Activated naive CD4-positive, alpha-beta T cell treated with anti-CD3 and anti-CD28 coated beads, Interleukin-2, amount 50 U/mL, for 72 hours (primary cell): ENCODE measurements at regions not wholly inside any gene's neighbourhood (a gene's known extent, or its start where the extent isn't known, plus 50 kb on each side); places are given as distances from the start of the nearest gene placed in this dataset.

Experiments used
- ATAC-seq, 2 donors: fragments of 150-1000 bp; cut with Tn5 transposase; 2 replicates each; pipeline ENCODE4 v1.10.0; 2021; ENCODE audit warnings: mild to moderate bottlenecking in 2 of 2, moderate library complexity in 2 of 2
- DNase-seq, 2 donors: peaks; one replicate each; pipeline ENCODE4 v3.0.0; 2021 to 2022; ENCODE audit warnings: low spot score in 2 of 2
- H3K27ac Mint-ChIP-seq, 2 donors: one replicate each; pipeline ENCODE4 v1.8.0; 2022; ENCODE audit warnings: mild to moderate bottlenecking in 2 of 2, mixed read lengths in 2 of 2
- H3K36me3 Mint-ChIP-seq, 2 donors: one replicate each; pipeline ENCODE4 v1.8.0; 2022; ENCODE audit warnings: mixed read lengths in 2 of 2
- H3K9me3 Mint-ChIP-seq, 2 donors: one replicate each; pipeline ENCODE4 v1.8.0; 2022; ENCODE audit warnings: mixed read lengths in 2 of 2

- no peaks in the 10 kb centered on the region for H3K36me3 Mint-ChIP-seq
- H3K27ac Mint-ChIP-seq: no peak overlapping the region
- ATAC-seq (no peak), DNase-seq (no peak)
- H3K9me3 Mint-ChIP-seq: no peaks in the 10 kb centered on the region
Observed at GRCh38 chr9:80125731-80126264, 554.0 kb downstream of the TLE4 start.

- peaks cover 0 to 16% of the 10 kb centered on the region in 2 donors for H3K36me3 Mint-ChIP-seq
Observed at GRCh38 chr9:80117031-80117430, 545.3 kb downstream of the TLE4 start.

GRCh38 chr9:80114241-80114640, 542.5 kb downstream of the TLE4 start:
- DNase-seq (no peak), ATAC-seq (no peak)
- H3K27ac Mint-ChIP-seq: no peak overlapping the region
- H3K9me3 Mint-ChIP-seq: peaks cover 12 to 21% of the 10 kb centered on the region in 2 donors
- H3K36me3 Mint-ChIP-seq: peaks cover 0 to 16% of the 10 kb centered on the region in 2 donors

More at GRCh38 chr9:80117031-80117430, 545.3 kb downstream of the TLE4 start:
- ATAC-seq: no peak
- H3K9me3 Mint-ChIP-seq: peaks cover 12 to 21% of the 10 kb centered on the region in 2 donors
- no peak overlapping the region for H3K27ac Mint-ChIP-seq
- no peak for DNase-seq

DNA sequence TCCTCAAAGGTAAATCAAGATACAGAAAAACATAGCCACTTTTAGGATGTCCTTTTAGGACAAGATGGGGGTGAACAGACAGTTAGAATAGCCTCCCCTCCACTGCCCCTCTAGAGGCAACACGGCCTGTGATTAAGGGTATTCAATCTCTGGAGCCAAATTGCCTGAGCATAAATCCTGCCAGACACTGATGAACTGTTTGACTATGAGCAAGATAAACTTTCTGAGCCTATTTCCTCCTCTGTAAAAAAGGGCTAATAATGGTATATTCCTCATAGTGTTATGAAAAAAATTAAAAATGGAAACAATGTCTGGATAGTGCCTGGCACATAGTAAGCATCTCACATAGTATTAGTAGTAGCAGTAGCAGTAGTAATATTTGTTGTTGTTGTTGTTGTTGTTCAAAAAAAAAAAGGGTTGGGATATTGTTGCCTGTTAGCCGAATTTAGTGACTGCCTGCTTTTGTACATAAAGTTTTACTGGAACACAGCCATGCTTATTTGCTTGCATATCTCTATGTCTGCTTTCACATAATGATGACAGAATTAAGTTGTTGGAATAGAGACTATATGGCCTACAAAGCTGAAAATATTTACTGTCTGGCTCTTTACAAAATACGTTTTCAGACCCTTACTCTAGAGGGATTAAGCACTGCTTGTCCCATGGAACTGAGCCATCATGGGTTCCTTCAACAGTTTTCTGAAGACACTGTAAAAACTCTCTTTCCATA, 536.3 kb downstream of the TLE4 start:
- no peaks in the 10 kb centered on the region for H3K36me3 Mint-ChIP-seq
- ATAC-seq (no peak), DNase-seq (no peak)
- H3K9me3 Mint-ChIP-seq: no peaks in the 10 kb centered on the region
- H3K27ac Mint-ChIP-seq: no peak overlapping the region

DNA sequence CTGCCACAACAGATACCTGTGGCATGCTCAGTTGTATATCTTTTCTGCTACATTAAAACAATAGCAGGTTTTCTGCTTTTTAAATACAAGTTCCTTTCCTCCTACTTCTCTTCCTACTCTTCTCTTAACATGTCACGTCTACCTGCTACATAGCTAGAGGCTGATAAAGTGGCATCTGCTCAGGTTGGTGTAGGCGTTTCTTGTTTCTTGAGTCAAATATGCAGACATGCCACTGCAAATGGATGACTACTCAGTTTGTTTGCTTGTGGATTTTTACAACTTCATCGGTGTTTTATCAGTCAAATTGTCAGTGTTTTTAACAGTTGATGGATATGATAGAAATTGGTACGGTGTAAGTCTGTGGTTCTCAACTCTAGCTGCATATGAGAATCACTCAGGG, 525.7 kb downstream of the TLE4 start:
- ATAC-seq (no peak), DNase-seq (no peak)
- Mint-ChIP-seq H3K27ac (no peak overlapping the region), H3K36me3 (peaks cover 7 to 10% of the 10 kb centered on the region in 2 donors), H3K9me3 (peaks cover 0 to 10% of the 10 kb centered on the region in 2 donors)

DNA sequence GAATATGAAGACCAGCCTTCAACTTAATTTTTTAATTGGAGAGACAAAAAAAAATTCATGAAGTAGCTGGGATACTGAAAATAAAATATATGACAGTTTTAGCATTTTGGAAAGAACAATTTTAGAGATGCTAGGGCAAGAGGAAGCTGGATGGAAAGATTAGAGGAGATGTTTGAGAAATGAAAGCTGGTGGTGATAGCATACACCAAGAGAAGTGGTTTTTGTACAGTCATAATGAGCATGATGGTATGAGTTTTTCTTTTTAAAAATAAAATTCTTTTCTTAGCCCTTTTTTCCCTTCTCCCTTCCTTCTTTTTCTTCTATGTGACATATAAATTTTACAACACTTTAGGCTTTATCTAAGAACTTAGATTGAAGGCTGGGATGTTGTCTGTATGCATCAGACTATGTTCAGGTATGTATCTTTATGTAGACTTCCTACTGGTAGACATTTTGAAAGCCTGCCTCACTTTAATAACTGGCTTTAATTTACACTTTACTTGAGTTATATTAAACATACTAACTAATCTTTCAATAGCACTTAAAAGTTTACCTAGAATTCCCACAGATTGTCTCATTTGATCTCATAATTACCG, 522.5 kb downstream of the TLE4 start:
- Mint-ChIP-seq H3K9me3 (peaks cover 0 to 14% of the 10 kb centered on the region in 2 donors), H3K27ac (no peak overlapping the region), H3K36me3 (peaks cover 7 to 15% of the 10 kb centered on the region in 2 donors)
- peak; percentile 47 to 94 for ATAC-seq
- DNase-seq: no peak

- peaks cover 0 to 14% of the 10 kb centered on the region in 2 donors for H3K9me3 Mint-ChIP-seq
- DNase-seq (no peak), ATAC-seq (peak in 1 of 2 donors; percentile 34)
- no peak overlapping the region for H3K27ac Mint-ChIP-seq
- peaks cover 7 to 15% of the 10 kb centered on the region in 2 donors for H3K36me3 Mint-ChIP-seq
Observed at GRCh38 chr9:80093695-80094094, 521.9 kb downstream of the TLE4 start.

GRCh38 chr9:80091526-80091925, 519.8 kb downstream of the TLE4 start:
- H3K9me3 Mint-ChIP-seq: peaks cover 0 to 14% of the 10 kb centered on the region in 2 donors
- peaks cover 7 to 15% of the 10 kb centered on the region in 2 donors for H3K36me3 Mint-ChIP-seq
- ATAC-seq: no peak

DNA sequence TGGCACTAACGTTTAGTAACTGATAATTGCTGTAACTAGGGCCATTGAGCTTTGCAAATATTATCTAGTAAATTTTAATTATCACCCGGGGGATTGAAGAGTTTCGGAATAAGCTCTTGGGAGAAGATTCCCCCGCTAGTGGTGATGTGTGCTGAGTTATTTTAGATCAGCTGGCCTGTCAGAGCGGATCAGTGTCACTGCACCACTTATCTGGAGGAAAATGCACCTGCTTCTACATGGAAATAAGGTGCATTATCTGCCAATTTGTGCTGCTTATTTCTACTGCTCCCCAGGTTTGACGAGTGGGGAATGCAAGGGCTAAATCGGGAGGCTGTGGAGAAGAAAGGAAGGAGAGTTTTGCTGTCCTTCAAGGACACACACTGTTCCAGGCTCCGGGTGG, 518.6 kb downstream of the TLE4 start:
- DNase-seq (no peak), ATAC-seq (no peak)
- Mint-ChIP-seq H3K36me3 (peaks cover 4 to 11% of the 10 kb centered on the region in 2 donors), H3K9me3 (peaks cover 0 to 12% of the 10 kb centered on the region in 2 donors), H3K27ac (no peak overlapping the region)

More at GRCh38 chr9:80091526-80091925, 519.8 kb downstream of the TLE4 start:
- DNase-seq: no peak
- no peak overlapping the region for H3K27ac Mint-ChIP-seq

DNA sequence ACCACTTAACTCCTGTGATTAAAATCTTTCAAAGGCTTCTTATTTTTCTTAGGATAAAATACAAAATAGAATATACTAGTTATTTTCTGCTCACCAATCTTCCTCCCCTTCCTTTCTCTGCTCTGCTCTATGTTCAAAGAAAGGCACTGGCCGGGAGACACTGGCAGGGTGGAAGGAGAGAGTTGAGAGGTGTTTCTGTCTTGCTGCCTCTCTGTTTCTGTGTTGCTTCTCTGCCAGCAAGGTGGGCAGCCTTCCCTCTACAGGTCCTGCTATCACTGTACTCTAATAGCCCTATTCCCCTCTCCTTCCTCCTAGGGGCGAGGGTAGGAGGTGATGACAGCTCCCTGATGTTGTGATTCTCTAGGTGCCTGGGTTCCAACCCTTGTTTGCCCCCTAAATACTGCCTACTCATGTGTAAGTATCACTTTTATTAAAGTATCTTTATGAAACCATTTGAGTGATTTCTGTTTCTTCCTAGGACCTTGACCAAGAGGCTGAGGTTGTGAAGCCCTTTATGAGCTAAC, 515.1 kb downstream of the TLE4 start:
- Mint-ChIP-seq H3K27ac (peak overlapping the region; percentile 25 to 95), H3K36me3 (no peaks in the 10 kb centered on the region), H3K9me3 (no peaks in the 10 kb centered on the region)
- ATAC-seq: peak; percentile 37 to 67
- DNase-seq: peak in 1 of 2 donors; percentile 8

DNA sequence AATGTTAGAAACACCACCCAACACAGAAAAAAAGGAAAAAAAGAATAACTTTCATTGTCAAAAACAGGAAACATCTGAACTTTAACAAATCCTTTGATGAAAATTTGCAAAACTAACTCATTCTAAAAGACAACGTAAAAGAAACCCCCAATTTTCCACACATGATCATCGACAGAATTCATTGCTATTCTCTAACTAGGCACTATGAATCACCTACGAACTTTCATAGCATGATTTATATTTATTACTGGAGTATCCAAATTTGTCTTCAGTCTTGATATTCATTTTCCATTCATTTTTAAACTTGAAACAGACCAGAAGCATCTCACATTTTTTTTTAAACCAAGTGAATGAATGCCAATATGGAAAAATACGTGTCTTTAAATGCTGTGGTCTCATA, 514.6 kb downstream of the TLE4 start:
- Mint-ChIP-seq H3K36me3 (no peaks in the 10 kb centered on the region), H3K27ac (peak overlapping the region; percentile 25 to 95), H3K9me3 (no peaks in the 10 kb centered on the region)
- DNase-seq: no peak
- ATAC-seq: peak; percentile 60 to 80

GRCh38 chr9:80085668-80086067, 513.9 kb downstream of the TLE4 start:
- DNase-seq (no peak), ATAC-seq (peak; percentile 49 to 59)
- H3K27ac Mint-ChIP-seq: no peak overlapping the region
- no peaks in the 10 kb centered on the region for H3K36me3 Mint-ChIP-seq
- no peaks in the 10 kb centered on the region for H3K9me3 Mint-ChIP-seq

- ATAC-seq (no peak), DNase-seq (no peak)
- Mint-ChIP-seq H3K27ac (no peak overlapping the region), H3K9me3 (no peaks in the 10 kb centered on the region), H3K36me3 (no peaks in the 10 kb centered on the region)
Observed at GRCh38 chr9:80082213-80082612, 510.4 kb downstream of the TLE4 start.

DNA sequence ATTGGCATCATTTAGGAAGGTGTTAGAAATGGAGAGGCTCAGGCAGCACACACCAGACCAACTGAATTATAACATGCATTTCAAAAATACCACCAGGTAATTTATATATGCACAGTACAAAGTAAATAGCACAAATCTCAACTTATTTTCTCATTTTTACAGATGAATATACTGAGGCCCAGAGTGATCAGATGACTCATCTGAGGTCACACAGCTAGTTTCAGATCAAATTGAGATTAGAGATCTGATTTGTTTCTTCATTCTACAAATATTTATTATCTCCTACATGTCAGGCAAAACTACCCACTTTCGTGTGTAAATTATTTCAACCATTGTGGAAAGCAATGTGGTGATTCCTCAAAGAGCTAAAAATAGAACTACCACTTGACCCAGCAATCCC, 507.1 kb downstream of the TLE4 start:
- Mint-ChIP-seq H3K36me3 (no peaks in the 10 kb centered on the region), H3K9me3 (no peaks in the 10 kb centered on the region), H3K27ac (no peak overlapping the region)
- no peak for DNase-seq
- ATAC-seq: peak in 1 of 2 donors; percentile 72

DNA sequence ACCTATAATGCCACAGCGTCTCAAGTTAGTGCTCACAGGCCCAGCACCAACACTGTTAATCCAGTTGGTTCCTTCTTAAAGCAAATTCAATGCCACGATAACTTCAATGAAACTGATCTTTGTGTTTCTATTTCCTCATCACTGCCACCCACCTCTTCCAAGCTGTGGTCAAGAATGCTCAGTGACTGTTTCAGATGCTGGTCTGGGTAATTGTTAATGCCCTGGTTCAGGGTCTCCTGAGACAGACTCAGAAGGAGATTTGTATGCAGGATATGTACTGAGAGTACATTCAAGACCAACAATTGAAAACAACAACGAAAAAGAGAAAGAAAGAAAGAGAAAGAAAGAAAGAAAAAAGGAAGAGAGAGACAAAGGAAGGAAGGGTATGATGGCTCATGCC, 505.3 kb downstream of the TLE4 start:
- DNase-seq (no peak), ATAC-seq (no peak)
- Mint-ChIP-seq H3K27ac (no peak overlapping the region), H3K36me3 (no peaks in the 10 kb centered on the region), H3K9me3 (no peaks in the 10 kb centered on the region)

DNA sequence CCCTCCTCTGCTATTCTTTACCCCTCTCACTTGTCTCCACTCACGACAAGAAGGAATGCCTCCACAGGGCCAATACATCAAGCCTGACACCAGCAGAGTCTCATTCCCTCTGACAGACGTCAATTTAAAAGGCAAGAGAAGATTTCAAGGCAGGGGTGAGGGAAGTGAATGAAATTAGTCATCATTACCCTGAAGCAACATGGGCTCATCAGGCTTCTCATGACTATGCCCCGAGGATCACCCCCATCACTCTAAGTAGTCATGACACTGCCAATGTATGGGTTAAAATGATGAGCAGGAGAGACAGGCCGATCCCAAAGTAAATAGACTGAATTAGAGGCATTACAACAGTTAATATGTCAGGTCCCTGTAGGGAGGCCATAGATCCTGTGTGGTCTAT, 504.4 kb downstream of the TLE4 start:
- ATAC-seq (peak in 1 of 2 donors; percentile 54), DNase-seq (no peak)
- H3K9me3 Mint-ChIP-seq: no peaks in the 10 kb centered on the region
- no peaks in the 10 kb centered on the region for H3K36me3 Mint-ChIP-seq
- H3K27ac Mint-ChIP-seq: peak overlapping the region in 1 of 2 donors; percentile 56

DNA sequence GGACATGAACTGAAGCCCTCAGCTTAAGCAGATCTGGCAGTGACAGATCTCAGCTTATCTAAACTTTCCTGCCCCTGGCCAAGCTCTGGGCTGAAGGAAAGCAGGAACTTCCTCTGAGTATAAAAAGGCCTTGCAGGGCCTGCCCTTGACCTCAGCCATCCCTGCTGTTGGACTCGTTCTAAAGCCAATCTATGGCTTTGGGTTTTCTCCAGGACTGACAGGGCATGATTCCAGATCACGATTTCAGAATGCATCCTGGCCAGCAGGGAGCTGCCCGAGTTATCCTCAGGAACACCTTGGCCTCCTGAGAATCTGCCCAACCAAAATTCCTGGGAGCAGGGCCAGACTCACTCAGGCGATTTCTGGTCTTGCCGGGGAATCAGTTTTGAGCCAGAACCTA, 502.7 kb downstream of the TLE4 start:
- ATAC-seq: no peak
- Mint-ChIP-seq H3K27ac (no peak overlapping the region), H3K9me3 (peaks cover 0 to 5% of the 10 kb centered on the region in 2 donors), H3K36me3 (no peaks in the 10 kb centered on the region)
- no peak for DNase-seq
